Hematopoietic multipotent progenitor cell (in vitro differentiated cells): ENCODE measurements at regions not wholly inside any gene's neighbourhood (a gene's known extent, or its start where the extent isn't known, plus 50 kb on each side); places are given as distances from the start of the nearest gene placed in this dataset.
"Not testable (repeated sequence)": the region's sequence is repeated elsewhere in the genome, so short reads cannot be mapped to it uniquely, and the experiment has no call there.

Experiments
- DNase-seq, 3 donors: peaks; one replicate each; pipeline ENCODE4 v3.0.0-alpha.2; 2011 to 2015; ENCODE audit warnings: low read depth in 2 of 3, low spot score in 2 of 3

- no peak for DNase-seq
Observed at GRCh38 chr7:67463983-67464382, 467.4 kb downstream of the TYW1 start.

- DNase-seq = no peak
Observed at GRCh38 chr7:67466109-67466508, 469.5 kb downstream of the TYW1 start.

GRCh38 chr7:67470256-67470751, 473.7 kb downstream of the TYW1 start:
- DNase-seq = no peak

GRCh38 chr7:67475293-67475692, 478.7 kb downstream of the TYW1 start:
- DNase-seq = no peak

- DNase-seq = no peak
Observed at GRCh38 chr7:67478066-67478465, 481.4 kb downstream of the TYW1 start.

GRCh38 chr7:67484244-67484751, 487.7 kb downstream of the TYW1 start:
- DNase-seq = peak in 2 of 3 donors; percentile 45 to 75

- no peak for DNase-seq
Observed at GRCh38 chr7:67486401-67486800, 489.8 kb downstream of the TYW1 start.

GRCh38 chr7:67487316-67487715, 490.7 kb downstream of the TYW1 start:
- no peak for DNase-seq

- DNase-seq = no peak
Observed at GRCh38 chr7:67489881-67490280, 493.2 kb downstream of the TYW1 start.

- no peak for DNase-seq
Observed at GRCh38 chr7:67493366-67493765, 496.7 kb downstream of the TYW1 start.

- DNase-seq = no peak
Observed at GRCh38 chr7:67496589-67496988, 500.0 kb downstream of the TYW1 start.

GRCh38 chr7:67497914-67498313, 501.3 kb downstream of the TYW1 start:
- not testable (repeated sequence) for DNase-seq

GRCh38 chr7:67502929-67503328, 506.3 kb downstream of the TYW1 start:
- DNase-seq = no peak

- no peak for DNase-seq
Observed at GRCh38 chr7:67505449-67505848, 508.8 kb downstream of the TYW1 start.

GRCh38 chr7:67512481-67512880, 515.8 kb downstream of the TYW1 start:
- DNase-seq = no peak

GRCh38 chr7:67518580-67518979, 521.9 kb downstream of the TYW1 start:
- DNase-seq = no peak

- no peak for DNase-seq
Observed at GRCh38 chr7:67519171-67519570, 522.5 kb downstream of the TYW1 start.

- DNase-seq = no peak
Observed at GRCh38 chr7:67522504-67522903, 525.9 kb downstream of the TYW1 start.

GRCh38 chr7:67523713-67524112, 527.1 kb downstream of the TYW1 start:
- DNase-seq = no peak

- no peak for DNase-seq
Observed at GRCh38 chr7:67525588-67525987, 529.0 kb downstream of the TYW1 start.

GRCh38 chr7:67535241-67535989, 538.8 kb downstream of the TYW1 start:
- no peak for DNase-seq

- DNase-seq = no peak
Observed at GRCh38 chr7:67542916-67543315, 546.3 kb downstream of the TYW1 start.
